Adrenal gland (tissue), 5 donors: ENCODE measurements at regions not wholly inside any gene's neighbourhood (a gene's known extent, or its start where the extent isn't known, plus 50 kb on each side); places are given as distances from the start of the nearest gene placed in this dataset.

Source experiments
- POLR2A ChIP-seq, 2 donors: fragments of 450-650 bp; IDR thresholded peaks; one replicate each; pipeline ENCODE4 v1.6.1; 2017; ENCODE audit warnings: antibody characterized with exemption in 2 of 2, mild to moderate bottlenecking in 2 of 2, moderate library complexity in 1 of 2
- TF ChIP-seq, protein P1 (sequence below), 6 experiments: fragments of 450-650 bp in 4 of 6; fragments of 200-600 bp in 2 of 6; sonication (generic) in 1 of 6; IDR thresholded peaks; 1 replicate in 5 of 6; 2 replicates in 1 of 6; pipeline versions ENCODE4 v1.5.1 to v1.8.0; 2016 to 2021; ENCODE audit warnings: antibody characterized with exemption in 6 of 6, mild to moderate bottlenecking in 2 of 6, moderate library complexity in 1 of 6
- donor health status: DM: no; HTN: no; CAD: no.

GRCh38 chr12:20259786-20260185 lies 108.6 kb upstream of the PDE3A start:
- TF ChIP-seq, protein P1, sequence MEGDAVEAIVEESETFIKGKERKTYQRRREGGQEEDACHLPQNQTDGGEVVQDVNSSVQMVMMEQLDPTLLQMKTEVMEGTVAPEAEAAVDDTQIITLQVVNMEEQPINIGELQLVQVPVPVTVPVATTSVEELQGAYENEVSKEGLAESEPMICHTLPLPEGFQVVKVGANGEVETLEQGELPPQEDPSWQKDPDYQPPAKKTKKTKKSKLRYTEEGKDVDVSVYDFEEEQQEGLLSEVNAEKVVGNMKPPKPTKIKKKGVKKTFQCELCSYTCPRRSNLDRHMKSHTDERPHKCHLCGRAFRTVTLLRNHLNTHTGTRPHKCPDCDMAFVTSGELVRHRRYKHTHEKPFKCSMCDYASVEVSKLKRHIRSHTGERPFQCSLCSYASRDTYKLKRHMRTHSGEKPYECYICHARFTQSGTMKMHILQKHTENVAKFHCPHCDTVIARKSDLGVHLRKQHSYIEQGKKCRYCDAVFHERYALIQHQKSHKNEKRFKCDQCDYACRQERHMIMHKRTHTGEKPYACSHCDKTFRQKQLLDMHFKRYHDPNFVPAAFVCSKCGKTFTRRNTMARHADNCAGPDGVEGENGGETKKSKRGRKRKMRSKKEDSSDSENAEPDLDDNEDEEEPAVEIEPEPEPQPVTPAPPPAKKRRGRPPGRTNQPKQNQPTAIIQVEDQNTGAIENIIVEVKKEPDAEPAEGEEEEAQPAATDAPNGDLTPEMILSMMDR (IDR thresholded peaks at IDR 0.05), result no peak
- TF ChIP-seq POLR2A (IDR thresholded peaks at IDR 0.05), result no peak
